ENCODE measurements at regions not wholly inside any gene's neighbourhood (a gene's known extent, or its start where the extent isn't known, plus 50 kb on each side); places are given as distances from the start of the nearest gene placed in this dataset.

DNA sequence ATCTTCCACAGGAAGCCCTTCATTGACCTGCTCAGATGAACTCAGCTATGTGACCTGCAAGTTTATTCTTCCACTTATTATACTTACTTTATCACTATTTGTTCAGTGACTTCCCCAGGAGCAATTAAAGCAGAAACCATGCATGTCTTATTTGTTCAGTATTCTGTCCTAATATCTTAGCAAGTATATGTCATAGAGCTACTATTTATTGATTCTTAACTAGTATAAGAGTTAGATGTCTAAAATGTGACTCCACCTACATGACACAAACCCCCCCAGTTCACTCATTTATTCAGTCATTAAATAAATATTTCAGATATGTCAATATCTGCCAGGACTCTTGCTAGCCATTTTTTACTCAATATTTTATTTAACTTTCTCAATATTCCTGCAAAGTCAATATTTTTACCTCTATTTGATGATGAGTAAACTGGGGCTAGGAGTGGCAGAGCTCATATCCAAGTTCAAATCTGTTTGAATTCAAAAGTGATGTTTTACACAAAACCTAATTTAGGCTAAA is 469.0 kb upstream of the USP24 start:
- TF ChIP-seq, protein P1, sequence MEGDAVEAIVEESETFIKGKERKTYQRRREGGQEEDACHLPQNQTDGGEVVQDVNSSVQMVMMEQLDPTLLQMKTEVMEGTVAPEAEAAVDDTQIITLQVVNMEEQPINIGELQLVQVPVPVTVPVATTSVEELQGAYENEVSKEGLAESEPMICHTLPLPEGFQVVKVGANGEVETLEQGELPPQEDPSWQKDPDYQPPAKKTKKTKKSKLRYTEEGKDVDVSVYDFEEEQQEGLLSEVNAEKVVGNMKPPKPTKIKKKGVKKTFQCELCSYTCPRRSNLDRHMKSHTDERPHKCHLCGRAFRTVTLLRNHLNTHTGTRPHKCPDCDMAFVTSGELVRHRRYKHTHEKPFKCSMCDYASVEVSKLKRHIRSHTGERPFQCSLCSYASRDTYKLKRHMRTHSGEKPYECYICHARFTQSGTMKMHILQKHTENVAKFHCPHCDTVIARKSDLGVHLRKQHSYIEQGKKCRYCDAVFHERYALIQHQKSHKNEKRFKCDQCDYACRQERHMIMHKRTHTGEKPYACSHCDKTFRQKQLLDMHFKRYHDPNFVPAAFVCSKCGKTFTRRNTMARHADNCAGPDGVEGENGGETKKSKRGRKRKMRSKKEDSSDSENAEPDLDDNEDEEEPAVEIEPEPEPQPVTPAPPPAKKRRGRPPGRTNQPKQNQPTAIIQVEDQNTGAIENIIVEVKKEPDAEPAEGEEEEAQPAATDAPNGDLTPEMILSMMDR (IDR thresholded peaks at IDR 0.05; ENCODE audit: insufficient read depth, low read depth, low read length), result no peak
- no peak overlapping the region for H3K4me3 ChIP-seq (ENCODE audit: low read depth, low read length)
- DNase-seq (ENCODE audit: low read depth), result no peak

DNA sequence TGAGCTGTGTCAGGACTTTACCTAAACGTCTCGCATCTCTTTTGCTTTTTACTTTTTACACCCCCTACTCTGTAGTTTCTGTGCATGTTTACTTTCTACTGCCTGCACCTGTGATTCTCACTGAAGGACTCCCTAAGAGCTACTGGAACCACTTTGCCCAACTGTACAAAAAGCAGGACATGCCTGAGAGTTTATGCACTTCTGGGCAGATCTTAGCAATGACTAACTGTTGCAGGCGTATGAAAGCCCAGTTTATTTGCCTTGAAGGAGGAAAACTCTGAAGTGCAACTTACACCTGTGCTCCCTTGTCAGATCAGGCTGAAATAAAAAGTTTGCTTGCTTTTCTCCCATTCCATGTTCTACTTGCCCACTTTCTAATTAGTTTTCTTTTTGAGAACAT is 467.0 kb upstream of the USP24 start:
- TF ChIP-seq, protein P1 (IDR thresholded peaks at IDR 0.05; ENCODE audit: insufficient read depth, low read depth, low read length), result no peak
- H3K4me3 ChIP-seq (ENCODE audit: low read depth, low read length), result no peak overlapping the region
- DNase-seq (ENCODE audit: low read depth), result no peak

DNA sequence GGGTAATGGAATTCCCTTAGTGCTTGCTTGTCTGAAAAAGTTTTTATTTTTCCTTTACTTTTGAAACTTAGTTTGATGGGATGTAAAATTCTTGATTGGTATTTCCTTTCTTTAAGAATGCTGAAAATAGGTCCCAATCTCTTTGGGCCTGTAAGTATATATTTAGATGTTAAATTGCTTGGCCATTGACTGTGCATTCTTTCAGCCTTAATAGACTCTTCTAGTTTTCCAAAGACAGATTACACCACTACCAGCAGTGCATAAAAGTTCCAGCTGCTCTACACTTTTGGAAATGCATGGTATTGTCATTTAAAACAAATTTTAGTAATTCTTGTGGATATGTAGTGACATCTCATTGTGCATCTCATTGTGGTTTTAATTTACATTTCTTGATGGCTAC is 464.8 kb upstream of the USP24 start:
- H3K4me3 ChIP-seq (ENCODE audit: low read depth, low read length), result no peak overlapping the region
- TF ChIP-seq, protein P1 (IDR thresholded peaks at IDR 0.05; ENCODE audit: insufficient read depth, low read depth, low read length), result no peak
- peak; percentile 16 for DNase-seq (ENCODE audit: low read depth)

DNA sequence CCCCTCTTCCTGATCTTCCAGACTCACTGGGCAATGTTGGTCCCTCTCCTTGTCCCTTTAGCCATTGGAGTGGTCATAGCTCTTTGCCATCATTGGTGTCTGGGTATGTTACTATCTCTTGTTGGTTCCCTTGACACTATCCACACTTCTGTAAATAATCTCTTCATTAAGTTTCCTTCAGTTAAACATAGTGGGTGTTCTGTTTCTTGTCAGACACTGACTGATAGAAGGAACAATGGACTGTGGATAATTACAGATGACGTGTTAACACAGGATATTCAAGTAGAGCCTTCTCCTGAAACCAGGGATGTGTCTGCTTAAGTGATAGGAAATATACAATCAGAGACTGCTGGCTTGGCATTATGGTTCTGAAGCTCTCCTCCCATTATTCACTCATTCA is 458.3 kb upstream of the USP24 start:
- no peak for DNase-seq (ENCODE audit: low read depth)
- H3K4me3 ChIP-seq (ENCODE audit: low read depth, low read length), result no peak overlapping the region
- TF ChIP-seq, protein P1 (IDR thresholded peaks at IDR 0.05; ENCODE audit: insufficient read depth, low read depth, low read length), result no peak

DNA sequence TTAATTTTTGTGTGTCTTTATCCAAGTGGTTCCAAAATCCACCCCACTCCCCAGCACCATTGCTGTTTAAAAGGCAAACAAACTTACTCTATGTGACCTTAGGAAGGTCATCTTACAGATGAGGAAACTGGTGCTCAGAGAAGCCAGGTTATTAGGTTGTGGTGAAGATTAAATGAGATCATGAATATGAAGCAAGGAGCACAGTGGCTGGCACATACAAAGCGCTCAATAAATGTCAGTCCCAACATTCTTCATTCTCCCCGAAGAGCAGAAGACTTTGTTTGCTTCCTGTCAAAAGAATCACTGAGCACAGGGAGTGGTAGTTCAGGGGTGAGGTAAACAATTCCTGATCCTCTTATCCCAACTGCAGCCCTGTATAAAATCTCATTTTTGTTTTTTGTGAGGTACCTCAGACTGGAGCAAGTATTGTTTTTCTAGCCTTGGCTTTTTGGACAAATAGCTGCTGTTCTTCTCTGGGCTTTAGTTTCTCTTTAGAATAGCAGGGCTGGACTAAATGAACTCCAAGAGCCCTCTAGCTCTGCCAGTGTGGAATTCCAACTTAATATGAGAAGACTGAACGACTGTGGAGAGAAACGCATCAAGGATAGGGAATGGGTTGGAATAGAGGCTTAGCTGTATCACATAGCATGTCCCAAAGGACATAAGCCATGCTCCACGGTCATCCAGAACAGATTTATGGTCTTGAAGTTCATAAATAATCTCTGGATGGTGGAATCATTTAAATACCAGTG is 455.3 kb upstream of the USP24 start:
- DNase-seq (ENCODE audit: low read depth), result peak; percentile 20
- H3K4me3 ChIP-seq (ENCODE audit: low read depth, low read length), result no peak overlapping the region
- TF ChIP-seq, protein P1 (IDR thresholded peaks at IDR 0.05; ENCODE audit: insufficient read depth, low read depth, low read length), result no peak

DNA sequence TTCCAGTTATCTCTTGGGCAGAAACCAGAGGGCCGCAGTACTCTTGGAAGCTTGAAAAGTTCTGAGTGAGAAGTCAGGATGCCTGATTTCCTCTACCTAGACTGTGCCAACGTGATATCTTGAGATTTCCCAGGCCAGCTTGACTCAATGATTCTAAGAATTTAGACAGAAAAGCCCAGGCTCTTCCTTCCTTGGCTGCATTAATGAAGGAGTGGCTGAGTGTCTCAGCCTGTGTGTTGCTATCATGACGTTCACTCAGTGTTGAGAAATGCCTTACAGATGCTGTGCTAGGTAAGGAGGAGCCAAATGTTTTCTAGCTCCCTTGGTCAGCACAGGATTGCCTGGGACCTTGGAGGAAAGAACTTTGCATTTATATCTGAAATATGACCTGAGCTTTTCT is 454.1 kb upstream of the USP24 start:
- peak; percentile 62 for DNase-seq (ENCODE audit: low read depth)
- TF ChIP-seq, protein P1 (IDR thresholded peaks at IDR 0.05; ENCODE audit: insufficient read depth, low read depth, low read length), result no peak
- no peak overlapping the region for H3K4me3 ChIP-seq (ENCODE audit: low read depth, low read length)
